Gastrocnemius medialis (tissue), 4 donors: ENCODE measurements at regions not wholly inside any gene's neighbourhood (a gene's known extent, or its start where the extent isn't known, plus 50 kb on each side); places are given as distances from the start of the nearest gene placed in this dataset.

Experiments used
- POLR2A ChIP-seq, 2 donors: fragments of 450-650 bp; IDR thresholded peaks; one replicate each; pipeline ENCODE4 v1.6.1; 2017; ENCODE audit warnings: antibody characterized with exemption in 2 of 2, mild to moderate bottlenecking in 2 of 2, moderate library complexity in 2 of 2
- TF ChIP-seq, protein P1 (sequence below), 5 experiments: fragments of 450-650 bp in 3 of 5; fragments of 200-600 bp in 2 of 5; sonication (generic) in 2 of 5; IDR thresholded peaks in 4 of 5; conservative IDR thresholded peaks in 1 of 5; 1 replicate in 4 of 5; 2 replicates in 1 of 5; pipeline ENCODE4 v1.5.1; 2016 to 2019; ENCODE audit warnings: antibody characterized with exemption in 5 of 5, mild to moderate bottlenecking in 3 of 5, moderate library complexity in 3 of 5

DNA sequence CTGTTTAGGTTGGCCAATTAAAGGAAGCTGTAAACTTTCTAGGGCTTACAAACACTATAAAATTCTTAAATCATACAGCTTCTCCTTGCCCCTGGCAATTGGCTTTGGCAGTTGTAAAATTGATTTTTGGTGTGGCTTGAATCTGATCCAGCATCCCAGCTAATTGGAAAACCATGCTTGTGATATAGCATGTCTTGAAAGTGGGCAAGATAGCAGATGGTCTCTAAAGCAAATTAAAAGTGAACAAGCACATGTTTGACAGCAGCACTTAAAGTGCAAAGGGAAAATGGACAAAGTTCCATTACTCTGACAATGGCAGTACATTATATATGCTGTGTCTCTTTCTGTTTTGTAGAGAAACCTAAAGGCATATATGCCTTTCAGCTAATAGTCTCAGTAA, 302.9 kb upstream of the NXPH2 start:
- TF ChIP-seq, protein P1, sequence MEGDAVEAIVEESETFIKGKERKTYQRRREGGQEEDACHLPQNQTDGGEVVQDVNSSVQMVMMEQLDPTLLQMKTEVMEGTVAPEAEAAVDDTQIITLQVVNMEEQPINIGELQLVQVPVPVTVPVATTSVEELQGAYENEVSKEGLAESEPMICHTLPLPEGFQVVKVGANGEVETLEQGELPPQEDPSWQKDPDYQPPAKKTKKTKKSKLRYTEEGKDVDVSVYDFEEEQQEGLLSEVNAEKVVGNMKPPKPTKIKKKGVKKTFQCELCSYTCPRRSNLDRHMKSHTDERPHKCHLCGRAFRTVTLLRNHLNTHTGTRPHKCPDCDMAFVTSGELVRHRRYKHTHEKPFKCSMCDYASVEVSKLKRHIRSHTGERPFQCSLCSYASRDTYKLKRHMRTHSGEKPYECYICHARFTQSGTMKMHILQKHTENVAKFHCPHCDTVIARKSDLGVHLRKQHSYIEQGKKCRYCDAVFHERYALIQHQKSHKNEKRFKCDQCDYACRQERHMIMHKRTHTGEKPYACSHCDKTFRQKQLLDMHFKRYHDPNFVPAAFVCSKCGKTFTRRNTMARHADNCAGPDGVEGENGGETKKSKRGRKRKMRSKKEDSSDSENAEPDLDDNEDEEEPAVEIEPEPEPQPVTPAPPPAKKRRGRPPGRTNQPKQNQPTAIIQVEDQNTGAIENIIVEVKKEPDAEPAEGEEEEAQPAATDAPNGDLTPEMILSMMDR (IDR thresholded peaks at IDR 0.05 in 4 of 5, conservative IDR thresholded peaks at IDR 0.05 in 1 of 5) = no peak
- TF ChIP-seq POLR2A (IDR thresholded peaks at IDR 0.05) = no peak
